ENCODE measurements at regions not wholly inside any gene's neighbourhood (a gene's known extent, or its start where the extent isn't known, plus 50 kb on each side); places are given as distances from the start of the nearest gene placed in this dataset.

DNA sequence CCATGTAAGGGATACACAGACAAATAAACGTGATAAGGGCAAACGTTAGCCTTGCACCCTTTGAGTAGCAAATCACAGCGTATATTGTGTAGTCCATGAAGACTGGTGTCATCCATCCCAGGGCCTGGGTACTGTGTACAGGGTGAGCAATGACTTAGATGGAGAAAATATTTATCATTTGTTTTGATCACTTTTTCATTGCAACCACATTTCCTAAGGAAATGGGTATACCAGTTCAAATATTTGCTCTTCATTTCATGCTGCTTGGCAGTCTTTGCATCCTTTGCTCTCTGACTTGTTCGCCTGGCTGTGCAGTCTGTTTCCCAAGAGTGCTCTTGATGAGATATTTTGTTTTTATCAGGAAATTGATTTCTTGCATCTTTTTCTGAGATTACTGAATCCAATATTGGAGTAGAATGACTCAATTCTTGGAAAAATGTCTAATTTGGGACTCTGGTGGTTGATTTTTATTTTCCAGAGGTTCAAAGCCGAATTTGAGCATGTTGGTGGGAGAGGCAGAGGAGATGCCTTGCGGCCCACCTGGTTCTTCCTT lies 424.6 kb upstream of the SEMA6D start:
- DNase-seq: no peak

DNA sequence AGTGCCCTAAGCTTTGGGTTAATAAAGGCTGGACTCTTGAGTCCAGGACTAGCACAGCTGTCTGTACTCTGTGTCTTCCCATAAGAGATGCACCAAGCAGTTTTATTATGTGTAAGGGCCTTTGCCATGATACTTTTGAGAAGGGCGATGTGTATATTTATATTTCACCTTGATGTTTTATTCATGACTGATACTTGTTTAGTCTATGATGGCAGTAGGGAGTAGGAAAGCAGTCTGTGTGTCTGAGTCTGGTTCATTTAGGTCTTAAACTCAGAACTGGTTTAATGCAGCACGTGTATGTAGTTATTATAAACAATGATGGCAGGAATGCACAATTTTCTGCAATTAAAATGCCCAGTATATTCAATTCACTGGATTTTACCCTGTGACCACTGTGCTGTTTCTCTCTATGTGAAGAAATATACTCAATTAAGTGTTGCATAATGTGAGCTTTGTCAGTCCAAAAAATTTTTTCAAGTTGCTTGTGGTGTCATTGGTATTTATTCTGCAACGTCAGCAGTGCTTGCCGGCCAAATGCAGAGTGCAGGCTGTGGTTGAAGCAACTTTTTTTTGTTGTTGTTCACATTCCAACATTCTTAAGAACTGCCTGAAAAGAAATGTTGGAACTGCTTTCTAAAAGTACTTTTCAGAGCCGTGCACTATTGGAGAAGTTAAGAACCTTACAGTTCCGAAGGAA lies 423.7 kb upstream of the SEMA6D start:
- no peak for DNase-seq

GRCh38 chr15:47294765-47295259 lies 422.5 kb upstream of the SEMA6D start:
- DNase-seq: no peak

- no peak for DNase-seq
Observed at GRCh38 chr15:47296881-47297280, 420.4 kb upstream of the SEMA6D start.

- no peak for DNase-seq
Observed at GRCh38 chr15:47299846-47300434, 417.4 kb upstream of the SEMA6D start.

DNA sequence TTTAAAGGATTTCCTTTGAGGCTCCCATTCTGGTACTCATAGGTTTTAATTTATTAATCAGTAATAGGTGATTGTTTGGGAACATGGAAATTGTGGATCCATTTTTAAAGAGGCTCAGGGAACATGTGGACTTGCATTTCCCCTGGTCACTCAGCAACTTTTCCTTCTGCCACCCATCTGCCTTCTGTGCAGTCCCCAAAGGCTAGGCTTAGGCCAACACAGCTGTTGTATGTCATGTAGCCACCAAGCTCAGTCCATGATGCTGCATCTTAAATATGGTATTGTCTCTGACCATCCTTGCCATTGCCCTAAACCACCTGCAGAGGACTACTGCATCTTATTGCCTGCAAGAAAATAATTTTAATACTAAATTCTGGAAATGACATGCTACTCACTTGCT lies 416.7 kb upstream of the SEMA6D start:
- no peak for DNase-seq

- DNase-seq: no peak
Observed at GRCh38 chr15:47301481-47301880, 415.8 kb upstream of the SEMA6D start.

- DNase-seq: no peak
Observed at GRCh38 chr15:47304656-47305055, 412.6 kb upstream of the SEMA6D start.

- no peak for DNase-seq
Observed at GRCh38 chr15:47312161-47312560, 405.1 kb upstream of the SEMA6D start.

GRCh38 chr15:47326410-47327333 lies 390.6 kb upstream of the SEMA6D start:
- DNase-seq: no peak

DNA sequence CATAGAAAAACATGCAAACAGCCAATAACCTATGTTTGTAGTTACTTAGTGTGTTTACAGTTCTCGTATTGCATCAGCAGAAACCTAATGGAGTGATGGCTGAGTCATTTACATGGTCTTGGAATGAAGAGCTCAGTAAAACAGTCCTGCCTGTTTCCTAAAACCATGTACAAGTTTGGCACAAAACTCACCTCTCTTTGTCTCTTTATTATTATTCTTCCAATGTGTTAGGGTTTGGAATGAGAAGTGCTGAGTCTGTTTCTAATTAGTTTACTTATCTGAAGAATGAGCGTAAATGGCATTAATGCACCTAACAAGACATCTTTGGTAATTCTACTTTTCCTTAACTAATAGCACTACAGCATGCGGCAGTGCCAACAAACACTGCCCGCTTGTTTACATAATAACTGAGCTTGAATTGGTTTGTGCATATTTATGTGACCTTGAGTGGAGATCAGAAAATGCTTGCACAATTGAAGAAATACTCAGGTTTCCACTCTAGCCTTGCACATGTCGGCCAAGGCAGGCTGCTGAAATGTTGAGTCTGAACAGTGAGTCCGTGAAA lies 385.4 kb upstream of the SEMA6D start:
- no peak for DNase-seq

DNA sequence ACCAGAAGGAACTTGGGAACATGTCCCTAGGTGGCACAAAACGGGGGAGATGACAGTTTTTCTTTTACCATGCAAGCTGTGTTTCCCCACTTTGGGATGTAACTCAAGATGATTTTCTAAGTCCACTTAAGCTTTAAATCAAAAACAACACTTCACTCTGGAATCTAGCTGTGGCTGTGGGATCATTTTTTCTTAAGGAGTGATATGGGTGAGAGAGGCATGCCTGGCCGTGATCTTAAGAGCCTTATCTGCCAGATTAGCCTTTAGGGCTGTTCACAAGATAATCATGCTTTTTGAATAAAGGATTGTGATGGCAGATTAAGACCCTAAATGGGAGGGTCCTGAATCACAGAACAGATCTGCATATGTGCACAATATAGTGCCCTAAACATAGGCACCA lies 384.8 kb upstream of the SEMA6D start:
- no peak for DNase-seq

DNA sequence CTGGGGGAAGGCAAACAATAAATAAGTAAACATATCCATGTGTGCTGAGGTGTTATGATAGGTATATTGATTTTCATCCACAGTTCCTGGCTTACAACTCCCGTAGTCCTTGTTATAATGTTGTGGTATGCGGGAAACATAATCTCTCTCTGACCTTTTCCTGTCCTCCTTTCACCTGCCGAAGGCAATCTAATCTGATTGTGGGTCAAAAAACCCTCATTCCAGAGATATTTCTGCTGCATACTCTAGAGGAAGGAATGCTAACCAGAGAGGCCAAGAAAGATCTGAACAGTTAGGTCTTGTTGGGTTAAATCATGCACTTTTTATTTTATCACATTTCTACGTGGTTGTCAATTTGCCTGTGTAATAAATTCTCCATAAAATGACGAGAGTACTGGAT lies 383.6 kb upstream of the SEMA6D start:
- DNase-seq: no peak

GRCh38 chr15:47334805-47335535 lies 382.3 kb upstream of the SEMA6D start:
- no peak for DNase-seq

- no peak for DNase-seq
Observed at GRCh38 chr15:47337106-47337505, 380.2 kb upstream of the SEMA6D start.

GRCh38 chr15:47337836-47338235 lies 379.5 kb upstream of the SEMA6D start:
- DNase-seq: no peak

- no peak for DNase-seq
Observed at GRCh38 chr15:47338771-47339170, 378.5 kb upstream of the SEMA6D start.

DNA sequence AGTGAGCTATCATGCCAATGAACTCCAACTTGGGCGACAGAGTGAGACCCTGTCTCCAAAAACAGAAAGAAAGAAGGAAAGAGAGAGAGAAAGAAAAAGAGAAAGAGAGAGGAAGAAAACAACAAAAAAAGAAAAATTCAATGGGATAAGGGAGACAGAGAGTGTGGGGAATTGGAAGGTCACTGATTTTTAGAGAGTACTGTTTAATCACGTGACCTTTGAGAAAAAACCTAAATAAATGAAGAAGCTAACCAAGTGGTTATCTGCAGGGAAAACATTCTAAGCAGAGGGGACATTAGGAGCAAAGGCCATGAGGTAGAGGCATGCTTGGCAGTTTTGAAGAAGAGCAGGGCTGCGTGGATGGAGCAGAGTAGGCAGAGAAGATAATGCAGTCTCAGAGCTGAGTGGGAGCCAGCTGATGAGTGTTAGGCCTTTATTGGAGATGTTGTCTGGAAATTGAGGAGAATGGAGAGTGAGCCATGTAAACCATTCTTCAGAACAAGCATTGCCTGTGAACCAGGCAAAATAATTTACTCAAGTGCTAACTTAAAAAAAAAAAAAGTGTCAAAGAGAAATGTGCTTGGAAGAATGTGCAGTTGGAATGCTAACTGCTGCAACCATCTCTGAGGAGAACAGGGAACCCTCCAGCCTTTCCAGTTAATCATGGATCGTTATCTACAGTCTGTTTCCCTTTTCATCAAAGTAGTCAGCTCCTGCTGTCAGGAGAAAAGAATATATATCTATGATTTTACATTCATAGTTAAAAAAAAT lies 377.3 kb upstream of the SEMA6D start:
- DNase-seq: no peak

GRCh38 chr15:47340571-47340920 lies 376.8 kb upstream of the SEMA6D start:
- no peak for DNase-seq

DNA sequence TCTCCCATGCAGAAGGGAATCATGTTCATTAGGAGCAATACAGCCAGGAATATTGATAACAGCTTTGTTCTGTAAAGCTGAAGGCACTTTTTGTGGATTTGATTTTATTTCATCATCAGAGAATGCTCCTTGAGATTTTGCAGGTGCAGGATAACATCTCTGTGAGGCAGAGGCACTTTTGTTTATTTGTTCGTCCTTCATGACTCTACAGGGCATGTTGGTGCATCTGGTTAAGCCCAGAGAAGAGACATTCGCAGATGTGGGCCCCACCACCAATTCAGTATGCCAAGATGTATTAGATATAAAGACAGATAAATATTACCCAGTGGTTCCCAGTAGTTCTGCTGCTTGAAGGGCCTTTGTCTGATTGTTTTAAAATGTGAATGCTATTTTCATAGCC lies 368.1 kb upstream of the SEMA6D start:
- no peak for DNase-seq

DNA sequence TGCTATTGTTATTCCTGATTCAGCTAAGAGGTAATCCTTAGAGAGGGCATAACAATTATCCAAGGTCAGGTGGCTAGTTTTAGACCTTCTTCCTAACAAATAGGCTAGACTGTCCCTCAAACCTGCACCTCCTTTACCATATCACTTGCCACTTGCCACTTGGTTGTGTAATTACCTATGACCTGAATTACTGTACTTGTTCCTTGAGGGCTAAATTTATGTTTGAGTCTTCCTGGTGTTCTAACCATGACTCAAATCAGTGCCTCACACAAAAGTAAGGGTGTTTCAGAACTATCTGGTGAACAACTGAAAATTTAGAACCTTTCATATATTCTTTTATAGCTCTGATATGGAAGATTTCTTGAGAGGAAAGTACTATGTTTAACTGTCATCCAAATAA lies 365.8 kb upstream of the SEMA6D start:
- DNase-seq: no peak

- no peak for DNase-seq
Observed at GRCh38 chr15:47352217-47352616, 365.1 kb upstream of the SEMA6D start.
